Keratinocyte (primary cell): ENCODE measurements at regions not wholly inside any gene's neighbourhood (a gene's known extent, or its start where the extent isn't known, plus 50 kb on each side); places are given as distances from the start of the nearest gene placed in this dataset.

ENCODE experiments used
- EZH2 ChIP-seq: IDR thresholded peaks from one replicate; pipeline ENCODE4 v1.6.1; 2012; ENCODE audit warnings: inconsistent platforms, mild to moderate bottlenecking, low read length, moderate library complexity
- TF ChIP-seq, protein P1 (sequence below), 3 experiments: IDR thresholded peaks in 1 of 3; conservative IDR thresholded peaks in 1 of 3; optimal IDR thresholded peaks in 1 of 3; 2 replicates in 2 of 3; 3 replicates in 1 of 3; pipeline versions ENCODE3 to v1.5.1; 2011; ENCODE audit warnings: low read length in 3 of 3, mild to moderate bottlenecking in 3 of 3, moderate library complexity in 2 of 3, control low read depth in 1 of 3, inconsistent platforms in 1 of 3; ENCODE audit not compliant: insufficient read depth in 2 of 3; ENCODE audit errors: extremely low read depth in 1 of 3

DNA sequence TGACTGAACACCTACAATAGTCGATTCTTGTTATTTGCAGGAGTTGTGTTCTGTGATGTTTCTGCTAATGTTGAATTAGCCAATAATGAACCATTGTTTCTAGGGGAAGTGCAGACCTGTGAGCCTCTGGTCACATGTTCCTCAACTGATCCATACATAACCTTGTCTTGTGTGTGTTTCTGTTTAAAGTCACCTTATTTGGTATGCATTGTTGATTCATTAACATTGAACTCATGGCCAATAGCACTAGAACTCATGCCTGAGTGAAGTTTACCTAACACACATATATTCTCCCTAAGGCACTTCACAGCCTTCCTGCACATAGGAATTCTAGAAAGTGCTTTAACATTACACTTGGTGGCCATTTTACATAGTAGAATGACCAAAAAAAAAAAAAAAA is 271.8 kb upstream of the PLET1 start:
- TF ChIP-seq, protein P1, sequence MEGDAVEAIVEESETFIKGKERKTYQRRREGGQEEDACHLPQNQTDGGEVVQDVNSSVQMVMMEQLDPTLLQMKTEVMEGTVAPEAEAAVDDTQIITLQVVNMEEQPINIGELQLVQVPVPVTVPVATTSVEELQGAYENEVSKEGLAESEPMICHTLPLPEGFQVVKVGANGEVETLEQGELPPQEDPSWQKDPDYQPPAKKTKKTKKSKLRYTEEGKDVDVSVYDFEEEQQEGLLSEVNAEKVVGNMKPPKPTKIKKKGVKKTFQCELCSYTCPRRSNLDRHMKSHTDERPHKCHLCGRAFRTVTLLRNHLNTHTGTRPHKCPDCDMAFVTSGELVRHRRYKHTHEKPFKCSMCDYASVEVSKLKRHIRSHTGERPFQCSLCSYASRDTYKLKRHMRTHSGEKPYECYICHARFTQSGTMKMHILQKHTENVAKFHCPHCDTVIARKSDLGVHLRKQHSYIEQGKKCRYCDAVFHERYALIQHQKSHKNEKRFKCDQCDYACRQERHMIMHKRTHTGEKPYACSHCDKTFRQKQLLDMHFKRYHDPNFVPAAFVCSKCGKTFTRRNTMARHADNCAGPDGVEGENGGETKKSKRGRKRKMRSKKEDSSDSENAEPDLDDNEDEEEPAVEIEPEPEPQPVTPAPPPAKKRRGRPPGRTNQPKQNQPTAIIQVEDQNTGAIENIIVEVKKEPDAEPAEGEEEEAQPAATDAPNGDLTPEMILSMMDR (optimal IDR thresholded peaks at IDR 0.05 in 1 of 3, IDR thresholded peaks at IDR 0.05 in 1 of 3, conservative IDR thresholded peaks at IDR 0.05 in 1 of 3; ENCODE audit: extremely low read depth in 1 of 3, insufficient read depth in 2 of 3, low read length in 3 of 3) = no peak
- no peak for TF ChIP-seq EZH2
